ENCODE measurements at regions not wholly inside any gene's neighbourhood (a gene's known extent, or its start where the extent isn't known, plus 50 kb on each side); places are given as distances from the start of the nearest gene placed in this dataset.

DNA sequence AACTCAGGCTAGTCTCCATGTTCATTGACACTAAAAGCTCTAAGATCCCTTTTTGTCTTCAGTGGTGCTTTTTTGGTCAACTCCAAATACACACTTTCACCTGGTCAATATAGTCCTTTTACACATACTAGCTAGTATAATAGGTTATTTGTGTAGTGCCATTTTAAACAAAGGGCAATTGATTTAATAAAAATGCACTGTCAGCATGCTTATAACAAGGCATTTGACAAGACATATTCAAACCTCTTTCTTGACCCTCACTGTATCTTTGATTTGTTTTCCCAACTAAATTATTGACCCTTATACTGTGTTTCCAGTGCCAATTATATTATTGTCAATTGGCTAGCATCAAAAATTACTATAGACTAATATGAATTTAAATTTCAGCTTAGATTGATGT, 1117.6 kb upstream of the DDX18 start:
- Histone ChIP-seq H4K5ac (ENCODE audit: low read depth, low read length) (no peak overlapping the region), H2AK9ac (replicated peaks; ENCODE audit: low read depth, low read length, poor library complexity) (no peak overlapping the region), H3K36me3 (ENCODE audit: control insufficient read depth, insufficient read depth, low read length) (no peaks in the 10 kb centered on the region), H2BK15ac (ENCODE audit: low read depth, low read length) (no peak overlapping the region), H3K23ac (ENCODE audit: low read depth, low read length) (no peak overlapping the region), H3K14ac (replicated peaks; ENCODE audit: low read depth, low read length) (no peak overlapping the region), H4K20me1 (ENCODE audit: insufficient read depth, low read length) (no peaks in the 10 kb centered on the region), H4K8ac (ENCODE audit: low read depth in 2 of 2, low read length in 2 of 2) (no peak overlapping the region), H2BK5ac (ENCODE audit: low read depth, low read length, poor library complexity, severe bottlenecking) (no peak overlapping the region), H3K79me1 (ENCODE audit: low read depth in 1 of 2, low read length in 2 of 2) (no peaks in the 10 kb centered on the region), H3K9me1 (ENCODE audit: insufficient read depth, low read length) (no peaks in the 10 kb centered on the region), H3K18ac (ENCODE audit: low read depth, low read length) (no peak overlapping the region), H3K4me3 (ENCODE audit: insufficient read depth, low read depth, low read length) (no peak overlapping the region), H3K9ac (ENCODE audit: low read depth, low read length) (no peak overlapping the region), H3K9me3 (ENCODE audit: control insufficient read depth, insufficient read depth, low read length) (peaks cover 2% of the 10 kb centered on the region; the same call in 1 of the 2 replicates), H2BK20ac (ENCODE audit: low read depth, low read length) (no peak overlapping the region), H3K27me3 (ENCODE audit: control insufficient read depth, insufficient read depth, low read length) (no peaks in the 10 kb centered on the region), H3K4ac (ENCODE audit: low read depth, low read length) (no peak overlapping the region), H3K56ac (ENCODE audit: extremely low read depth, insufficient read depth, low read length) (no peak overlapping the region), H2AFZ (replicated peaks; ENCODE audit: low read length, poor library complexity) (no peak overlapping the region), H2BK120ac (ENCODE audit: low read depth, low read length) (no peak overlapping the region), H3K27ac (ENCODE audit: insufficient read depth, low read length) (no peak overlapping the region), H4K91ac (ENCODE audit: insufficient read depth, low read depth, low read length) (no peak overlapping the region), H3K4me1 (ENCODE audit: control insufficient read depth, insufficient read depth, low read length) (no peaks in the 10 kb centered on the region), H2AK5ac (ENCODE audit: low read depth, low read length) (no peak overlapping the region), H3K4me2 (ENCODE audit: low read depth, low read length) (no peak overlapping the region)
- ATAC-seq (ENCODE audit: low read depth) (no peak), DNase-seq (no peak)
- dilution Hi-C loops (cut with HindIII; ENCODE audit: low sequenced_read_pairs, unreplicated experiment) (no loop called here), in situ Hi-C loops (cut with MboI; ENCODE audit: low sequenced_read_pairs) (no loop called here), intact Hi-C loops (cut with micrococcal nuclease) (no loop called here)
- no TSS peak for BruUV-seq (replicated peaks)
- CTCF ChIA-PET = no interaction called here
- TF ChIP-seq NFE2L2 (IDR thresholded peaks at IDR 0.05; ENCODE audit: low read depth, low read length) (no peak), RCOR1 (IDR thresholded peaks at IDR 0.05; ENCODE audit: insufficient replicate concordance, low read length) (no peak), MAFK (IDR thresholded peaks at IDR 0.05; ENCODE audit: low read depth, low read length) (peak; percentile 91)
- POLR2A ChIA-PET (ENCODE audit: unreplicated experiment) = no interaction called here
